ENCODE measurements at regions not wholly inside any gene's neighbourhood (a gene's known extent, or its start where the extent isn't known, plus 50 kb on each side); places are given as distances from the start of the nearest gene placed in this dataset.
"Not testable (repeated sequence)": the region's sequence is repeated elsewhere in the genome, so short reads cannot be mapped to it uniquely, and the experiment has no call there.

GRCh38 chr2:16755442-16755841 is 89.8 kb upstream of the CYRIA start:
- H3K27ac Mint-ChIP-seq, result no peak overlapping the region
- H3K9me3 Mint-ChIP-seq, result no peaks in the 10 kb centered on the region
- H3K27me3 Mint-ChIP-seq (ENCODE audit: low read depth), result no peaks in the 10 kb centered on the region
- no peak overlapping the region for H3K4me3 Mint-ChIP-seq
- H3K4me1 Mint-ChIP-seq (ENCODE audit: low read depth), result no peaks in the 10 kb centered on the region
- H3K36me3 Mint-ChIP-seq (ENCODE audit: low read depth), result no peaks in the 10 kb centered on the region

- not testable (repeated sequence) for H3K36me3 Mint-ChIP-seq (ENCODE audit: low read depth); H3K27me3 Mint-ChIP-seq (ENCODE audit: low read depth); H3K4me1 Mint-ChIP-seq (ENCODE audit: low read depth); H3K27ac Mint-ChIP-seq; H3K4me3 Mint-ChIP-seq; H3K9me3 Mint-ChIP-seq
These were observed 87.4 kb upstream of the CYRIA start for GRCh38 chr2:16753025-16753424.

- H3K9me3 Mint-ChIP-seq; H3K36me3 Mint-ChIP-seq (ENCODE audit: low read depth); H3K4me1 Mint-ChIP-seq (ENCODE audit: low read depth); H3K4me3 Mint-ChIP-seq; H3K27me3 Mint-ChIP-seq (ENCODE audit: low read depth); H3K27ac Mint-ChIP-seq: not testable (repeated sequence)
These were observed 85.2 kb upstream of the CYRIA start for GRCh38 chr2:16750925-16751214.

GRCh38 chr2:16750175-16750924 is 84.7 kb upstream of the CYRIA start:
- H3K4me1 Mint-ChIP-seq (ENCODE audit: low read depth), result peaks cover 9% of the 10 kb centered on the region
- H3K27me3 Mint-ChIP-seq (ENCODE audit: low read depth), result no peaks in the 10 kb centered on the region
- no peaks in the 10 kb centered on the region for H3K9me3 Mint-ChIP-seq
- no peak overlapping the region for H3K4me3 Mint-ChIP-seq
- no peaks in the 10 kb centered on the region for H3K36me3 Mint-ChIP-seq (ENCODE audit: low read depth)
- H3K27ac Mint-ChIP-seq, result no peak overlapping the region

- H3K9me3 Mint-ChIP-seq; H3K4me3 Mint-ChIP-seq; H3K27me3 Mint-ChIP-seq (ENCODE audit: low read depth); H3K36me3 Mint-ChIP-seq (ENCODE audit: low read depth); H3K4me1 Mint-ChIP-seq (ENCODE audit: low read depth); H3K27ac Mint-ChIP-seq: not testable (repeated sequence)
These were observed 83.1 kb upstream of the CYRIA start for GRCh38 chr2:16748511-16749266.

GRCh38 chr2:16747689-16748088 is 82.1 kb upstream of the CYRIA start:
- H3K27ac Mint-ChIP-seq, result no peak overlapping the region

GRCh38 chr2:16747257-16747656 is 81.6 kb upstream of the CYRIA start:
- Mint-ChIP-seq H3K9me3 (no peaks in the 10 kb centered on the region), H3K27ac (no peak overlapping the region), H3K27me3 (ENCODE audit: low read depth) (peaks cover 4% of the 10 kb centered on the region), H3K4me1 (ENCODE audit: low read depth) (peaks cover 9% of the 10 kb centered on the region), H3K4me3 (no peak overlapping the region), H3K36me3 (ENCODE audit: low read depth) (no peaks in the 10 kb centered on the region)

More at GRCh38 chr2:16747689-16748088, 82.1 kb upstream of the CYRIA start:
- H3K4me3 Mint-ChIP-seq, result no peak overlapping the region
- no peaks in the 10 kb centered on the region for H3K9me3 Mint-ChIP-seq
- peaks cover 4% of the 10 kb centered on the region for H3K27me3 Mint-ChIP-seq (ENCODE audit: low read depth)
- peaks cover 9% of the 10 kb centered on the region for H3K4me1 Mint-ChIP-seq (ENCODE audit: low read depth)
- H3K36me3 Mint-ChIP-seq (ENCODE audit: low read depth), result no peaks in the 10 kb centered on the region

- H3K36me3 Mint-ChIP-seq (ENCODE audit: low read depth), result no peaks in the 10 kb centered on the region
- H3K9me3 Mint-ChIP-seq, result no peaks in the 10 kb centered on the region
- H3K27ac Mint-ChIP-seq, result no peak overlapping the region
- H3K4me3 Mint-ChIP-seq, result no peak overlapping the region
- peaks cover 9% of the 10 kb centered on the region for H3K4me1 Mint-ChIP-seq (ENCODE audit: low read depth)
- H3K27me3 Mint-ChIP-seq (ENCODE audit: low read depth), result peaks cover 4% of the 10 kb centered on the region
These were observed 81.2 kb upstream of the CYRIA start for GRCh38 chr2:16746833-16747232.

- H3K27me3 Mint-ChIP-seq (ENCODE audit: low read depth), result peaks cover 4% of the 10 kb centered on the region
- peaks cover 9% of the 10 kb centered on the region for H3K4me1 Mint-ChIP-seq (ENCODE audit: low read depth)
- H3K4me3 Mint-ChIP-seq, result no peak overlapping the region
- no peaks in the 10 kb centered on the region for H3K36me3 Mint-ChIP-seq (ENCODE audit: low read depth)
- H3K9me3 Mint-ChIP-seq, result no peaks in the 10 kb centered on the region
- H3K27ac Mint-ChIP-seq, result no peak overlapping the region
These were observed 80.7 kb upstream of the CYRIA start for GRCh38 chr2:16746329-16746728.

GRCh38 chr2:16745466-16745865 is 79.8 kb upstream of the CYRIA start:
- Mint-ChIP-seq H3K36me3 (ENCODE audit: low read depth) (no peaks in the 10 kb centered on the region), H3K27ac (no peak overlapping the region), H3K4me3 (no peak overlapping the region), H3K27me3 (ENCODE audit: low read depth) (peaks cover 4% of the 10 kb centered on the region), H3K9me3 (no peaks in the 10 kb centered on the region), H3K4me1 (ENCODE audit: low read depth) (peaks cover 9% of the 10 kb centered on the region)

- H3K27ac Mint-ChIP-seq, result no peak overlapping the region
- H3K27me3 Mint-ChIP-seq (ENCODE audit: low read depth), result peaks cover 4% of the 10 kb centered on the region
- no peaks in the 10 kb centered on the region for H3K36me3 Mint-ChIP-seq (ENCODE audit: low read depth)
- no peak overlapping the region for H3K4me3 Mint-ChIP-seq
- H3K4me1 Mint-ChIP-seq (ENCODE audit: low read depth), result peaks cover 9% of the 10 kb centered on the region
- H3K9me3 Mint-ChIP-seq, result no peaks in the 10 kb centered on the region
These were observed 78.9 kb upstream of the CYRIA start for GRCh38 chr2:16744521-16744920.

GRCh38 chr2:16742026-16742425 is 76.4 kb upstream of the CYRIA start:
- Mint-ChIP-seq H3K27me3 (ENCODE audit: low read depth) (peaks cover 4% of the 10 kb centered on the region), H3K4me1 (ENCODE audit: low read depth) (peaks cover 1% of the 10 kb centered on the region), H3K36me3 (ENCODE audit: low read depth) (no peaks in the 10 kb centered on the region), H3K4me3 (no peak overlapping the region), H3K9me3 (no peaks in the 10 kb centered on the region), H3K27ac (no peak overlapping the region)

GRCh38 chr2:16741498-16741897 is 75.9 kb upstream of the CYRIA start:
- H3K27ac Mint-ChIP-seq, result no peak overlapping the region
- H3K9me3 Mint-ChIP-seq, result no peaks in the 10 kb centered on the region
- H3K4me1 Mint-ChIP-seq (ENCODE audit: low read depth), result no peaks in the 10 kb centered on the region
- no peak overlapping the region for H3K4me3 Mint-ChIP-seq
- peaks cover 4% of the 10 kb centered on the region for H3K27me3 Mint-ChIP-seq (ENCODE audit: low read depth)
- no peaks in the 10 kb centered on the region for H3K36me3 Mint-ChIP-seq (ENCODE audit: low read depth)

- Mint-ChIP-seq H3K4me1 (ENCODE audit: low read depth) (no peaks in the 10 kb centered on the region), H3K36me3 (ENCODE audit: low read depth) (no peaks in the 10 kb centered on the region), H3K27ac (no peak overlapping the region)
These were observed 74.3 kb upstream of the CYRIA start for GRCh38 chr2:16739778-16740581.

More at GRCh38 chr2:16739778-16740581, 74.3 kb upstream of the CYRIA start:
- Mint-ChIP-seq H3K4me3 (no peak overlapping the region), H3K9me3 (no peaks in the 10 kb centered on the region), H3K27me3 (ENCODE audit: low read depth) (peaks cover 4% of the 10 kb centered on the region)
